Activated naive CD8-positive, alpha-beta T cell treated with anti-CD3 and anti-CD28 coated beads, Interleukin-2, amount 50 U/mL, for 24 hours (primary cell): ENCODE measurements at regions not wholly inside any gene's neighbourhood (a gene's known extent, or its start where the extent isn't known, plus 50 kb on each side); places are given as distances from the start of the nearest gene placed in this dataset.

ENCODE experiments used
- ATAC-seq: fragments of 150-1000 bp; cut with Tn5 transposase; one replicate; pipeline ENCODE4 v1.10.0; 2021
- DNase-seq: peaks from one replicate; pipeline ENCODE4 v3.0.0; 2021
- H3K27ac Mint-ChIP-seq: one replicate; pipeline ENCODE4 v1.8.0; 2021; ENCODE audit warnings: mild to moderate bottlenecking, mixed read lengths
- H3K27me3 Mint-ChIP-seq: one replicate; pipeline ENCODE4 v1.8.0; 2021; ENCODE audit warnings: mixed read lengths
- H3K36me3 Mint-ChIP-seq: one replicate; pipeline ENCODE4 v1.8.0; 2021; ENCODE audit warnings: low read depth, mixed read lengths
- H3K4me1 Mint-ChIP-seq: one replicate; pipeline ENCODE4 v1.8.0; 2021; ENCODE audit warnings: mixed read lengths
- H3K4me3 Mint-ChIP-seq: one replicate; pipeline ENCODE4 v1.8.0; 2021; ENCODE audit warnings: mild to moderate bottlenecking, moderate library complexity, mixed read lengths
- H3K9me3 Mint-ChIP-seq: one replicate; pipeline ENCODE4 v1.8.0; 2021; ENCODE audit warnings: mixed read lengths

- no peak overlapping the region for H3K4me3 Mint-ChIP-seq
- DNase-seq: no peak
- H3K36me3 Mint-ChIP-seq: no peaks in the 10 kb centered on the region
- no peaks in the 10 kb centered on the region for H3K27me3 Mint-ChIP-seq
- no peaks in the 10 kb centered on the region for H3K4me1 Mint-ChIP-seq
- no peak overlapping the region for H3K27ac Mint-ChIP-seq
- no peak for ATAC-seq
- peaks cover 6% of the 10 kb centered on the region for H3K9me3 Mint-ChIP-seq
Observed at GRCh38 chr3:135849827-135850226, 115.7 kb upstream of the PPP2R3A start.

GRCh38 chr3:135851201-135852081 lies 114.1 kb upstream of the PPP2R3A start:
- DNase-seq (no peak), ATAC-seq (no peak)
- Mint-ChIP-seq H3K9me3 (peaks cover 6% of the 10 kb centered on the region), H3K27me3 (no peaks in the 10 kb centered on the region), H3K36me3 (no peaks in the 10 kb centered on the region), H3K4me3 (no peak overlapping the region), H3K27ac (no peak overlapping the region), H3K4me1 (no peaks in the 10 kb centered on the region)

GRCh38 chr3:135853981-135854380 lies 111.5 kb upstream of the PPP2R3A start:
- Mint-ChIP-seq H3K9me3 (no peaks in the 10 kb centered on the region), H3K4me1 (no peaks in the 10 kb centered on the region), H3K4me3 (no peak overlapping the region), H3K36me3 (no peaks in the 10 kb centered on the region), H3K27ac (no peak overlapping the region), H3K27me3 (no peaks in the 10 kb centered on the region)
- no peak for ATAC-seq
- no peak for DNase-seq

- Mint-ChIP-seq H3K4me1 (no peaks in the 10 kb centered on the region), H3K27ac (no peak overlapping the region), H3K4me3 (no peak overlapping the region), H3K9me3 (no peaks in the 10 kb centered on the region), H3K27me3 (no peaks in the 10 kb centered on the region), H3K36me3 (no peaks in the 10 kb centered on the region)
- no peak for DNase-seq
- ATAC-seq: no peak
Observed at GRCh38 chr3:135860761-135861160, 104.8 kb upstream of the PPP2R3A start.

GRCh38 chr3:135862361-135862760 lies 103.2 kb upstream of the PPP2R3A start:
- H3K9me3 Mint-ChIP-seq: no peaks in the 10 kb centered on the region
- H3K4me3 Mint-ChIP-seq: no peak overlapping the region
- H3K36me3 Mint-ChIP-seq: no peaks in the 10 kb centered on the region
- H3K27ac Mint-ChIP-seq: no peak overlapping the region
- H3K27me3 Mint-ChIP-seq: no peaks in the 10 kb centered on the region
- ATAC-seq: no peak
- H3K4me1 Mint-ChIP-seq: no peaks in the 10 kb centered on the region
- DNase-seq: no peak

GRCh38 chr3:135864060-135864459 lies 101.5 kb upstream of the PPP2R3A start:
- Mint-ChIP-seq H3K4me3 (no peak overlapping the region), H3K27me3 (no peaks in the 10 kb centered on the region), H3K36me3 (no peaks in the 10 kb centered on the region), H3K27ac (no peak overlapping the region), H3K4me1 (no peaks in the 10 kb centered on the region), H3K9me3 (no peaks in the 10 kb centered on the region)
- DNase-seq: no peak
- ATAC-seq: no peak

- no peak overlapping the region for H3K4me3 Mint-ChIP-seq
- H3K9me3 Mint-ChIP-seq: no peaks in the 10 kb centered on the region
- DNase-seq: no peak
- ATAC-seq: no peak
- H3K4me1 Mint-ChIP-seq: no peaks in the 10 kb centered on the region
- H3K36me3 Mint-ChIP-seq: no peaks in the 10 kb centered on the region
- no peaks in the 10 kb centered on the region for H3K27me3 Mint-ChIP-seq
- no peak overlapping the region for H3K27ac Mint-ChIP-seq
Observed at GRCh38 chr3:135865085-135865484, 100.4 kb upstream of the PPP2R3A start.

GRCh38 chr3:135865553-135865952 lies 100.0 kb upstream of the PPP2R3A start:
- no peaks in the 10 kb centered on the region for H3K36me3 Mint-ChIP-seq
- no peaks in the 10 kb centered on the region for H3K4me1 Mint-ChIP-seq
- no peaks in the 10 kb centered on the region for H3K9me3 Mint-ChIP-seq
- no peak for DNase-seq
- ATAC-seq: no peak
- H3K27me3 Mint-ChIP-seq: no peaks in the 10 kb centered on the region
- no peak overlapping the region for H3K4me3 Mint-ChIP-seq
- H3K27ac Mint-ChIP-seq: no peak overlapping the region

- DNase-seq (no peak), ATAC-seq (no peak)
- Mint-ChIP-seq H3K4me1 (no peaks in the 10 kb centered on the region), H3K9me3 (peaks cover 4% of the 10 kb centered on the region), H3K27me3 (no peaks in the 10 kb centered on the region), H3K4me3 (no peak overlapping the region), H3K36me3 (no peaks in the 10 kb centered on the region), H3K27ac (no peak overlapping the region)
Observed at GRCh38 chr3:135867911-135868310, 97.6 kb upstream of the PPP2R3A start.

- no peak for ATAC-seq
- no peak for DNase-seq
- Mint-ChIP-seq H3K27me3 (no peaks in the 10 kb centered on the region), H3K36me3 (no peaks in the 10 kb centered on the region), H3K4me3 (no peak overlapping the region), H3K4me1 (no peaks in the 10 kb centered on the region), H3K9me3 (peaks cover 13% of the 10 kb centered on the region), H3K27ac (no peak overlapping the region)
Observed at GRCh38 chr3:135868801-135869200, 96.7 kb upstream of the PPP2R3A start.

- no peak overlapping the region for H3K27ac Mint-ChIP-seq
- ATAC-seq (no peak), DNase-seq (no peak)
- no peaks in the 10 kb centered on the region for H3K27me3 Mint-ChIP-seq
- peaks cover 17% of the 10 kb centered on the region for H3K9me3 Mint-ChIP-seq
- no peaks in the 10 kb centered on the region for H3K4me1 Mint-ChIP-seq
- no peak overlapping the region for H3K4me3 Mint-ChIP-seq
- H3K36me3 Mint-ChIP-seq: no peaks in the 10 kb centered on the region
Observed at GRCh38 chr3:135869439-135870105, 96.0 kb upstream of the PPP2R3A start.

- no peak overlapping the region for H3K4me3 Mint-ChIP-seq
- no peaks in the 10 kb centered on the region for H3K27me3 Mint-ChIP-seq
- no peak for DNase-seq
- no peaks in the 10 kb centered on the region for H3K36me3 Mint-ChIP-seq
- H3K9me3 Mint-ChIP-seq: peaks cover 17% of the 10 kb centered on the region
- H3K27ac Mint-ChIP-seq: no peak overlapping the region
- no peaks in the 10 kb centered on the region for H3K4me1 Mint-ChIP-seq
- no peak for ATAC-seq
Observed at GRCh38 chr3:135871311-135871710, 94.2 kb upstream of the PPP2R3A start.

GRCh38 chr3:135874035-135874434 lies 91.5 kb upstream of the PPP2R3A start:
- Mint-ChIP-seq H3K27ac (no peak overlapping the region), H3K4me1 (no peaks in the 10 kb centered on the region), H3K27me3 (peaks cover 2% of the 10 kb centered on the region), H3K36me3 (no peaks in the 10 kb centered on the region), H3K4me3 (no peak overlapping the region), H3K9me3 (peaks cover 17% of the 10 kb centered on the region)
- DNase-seq (no peak), ATAC-seq (no peak)

GRCh38 chr3:135878501-135878900 lies 87.0 kb upstream of the PPP2R3A start:
- no peaks in the 10 kb centered on the region for H3K4me1 Mint-ChIP-seq
- DNase-seq (no peak), ATAC-seq (no peak)
- peaks cover 6% of the 10 kb centered on the region for H3K9me3 Mint-ChIP-seq
- H3K36me3 Mint-ChIP-seq: no peaks in the 10 kb centered on the region
- H3K27ac Mint-ChIP-seq: no peak overlapping the region
- peaks cover 2% of the 10 kb centered on the region for H3K27me3 Mint-ChIP-seq
- H3K4me3 Mint-ChIP-seq: no peak overlapping the region

- Mint-ChIP-seq H3K27me3 (no peaks in the 10 kb centered on the region), H3K4me3 (no peak overlapping the region)
Observed at GRCh38 chr3:135885885-135886284, 79.6 kb upstream of the PPP2R3A start.

More at GRCh38 chr3:135885885-135886284, 79.6 kb upstream of the PPP2R3A start:
- Mint-ChIP-seq H3K9me3 (no peaks in the 10 kb centered on the region), H3K36me3 (no peaks in the 10 kb centered on the region), H3K27ac (no peak overlapping the region), H3K4me1 (no peaks in the 10 kb centered on the region)
- DNase-seq (no peak), ATAC-seq (no peak)
